ENCODE measurements at regions not wholly inside any gene's neighbourhood (a gene's known extent, or its start where the extent isn't known, plus 50 kb on each side); places are given as distances from the start of the nearest gene placed in this dataset.

GRCh38 chr6:21489826-21490225 is 103.7 kb upstream of the SOX4 start:
- no peak for TF ChIP-seq CTCF (IDR thresholded peaks at IDR 0.05; ENCODE audit: partially characterized antibody, unreplicated experiment)
- H3K9me3 Mint-ChIP-seq (ENCODE audit: unreplicated experiment) = peaks cover 1% of the 10 kb centered on the region
- DNase-seq = no peak
- no peak overlapping the region for H3K27ac Mint-ChIP-seq (ENCODE audit: unreplicated experiment)
- H3K36me3 Mint-ChIP-seq (ENCODE audit: unreplicated experiment) = peaks cover 8% of the 10 kb centered on the region
- no peak overlapping the region for H3K4me3 Mint-ChIP-seq (ENCODE audit: unreplicated experiment)
- no peaks in the 10 kb centered on the region for H3K4me1 Mint-ChIP-seq (ENCODE audit: low read depth, unreplicated experiment)
- H3K27me3 Mint-ChIP-seq (ENCODE audit: unreplicated experiment) = no peaks in the 10 kb centered on the region

- TF ChIP-seq CTCF (IDR thresholded peaks at IDR 0.05; ENCODE audit: partially characterized antibody, unreplicated experiment) = no peak
- peaks cover 1% of the 10 kb centered on the region for H3K9me3 Mint-ChIP-seq (ENCODE audit: unreplicated experiment)
- DNase-seq = no peak
- peaks cover 10% of the 10 kb centered on the region for H3K36me3 Mint-ChIP-seq (ENCODE audit: unreplicated experiment)
- no peak overlapping the region for H3K27ac Mint-ChIP-seq (ENCODE audit: unreplicated experiment)
- no peaks in the 10 kb centered on the region for H3K27me3 Mint-ChIP-seq (ENCODE audit: unreplicated experiment)
- no peak overlapping the region for H3K4me3 Mint-ChIP-seq (ENCODE audit: unreplicated experiment)
- no peaks in the 10 kb centered on the region for H3K4me1 Mint-ChIP-seq (ENCODE audit: low read depth, unreplicated experiment)
Measured at GRCh38 chr6:21491955-21492354, 101.6 kb upstream of the SOX4 start.

GRCh38 chr6:21494505-21494904 is 99.0 kb upstream of the SOX4 start:
- no peaks in the 10 kb centered on the region for H3K4me1 Mint-ChIP-seq (ENCODE audit: low read depth, unreplicated experiment)
- TF ChIP-seq CTCF (IDR thresholded peaks at IDR 0.05; ENCODE audit: partially characterized antibody, unreplicated experiment) = no peak
- H3K9me3 Mint-ChIP-seq (ENCODE audit: unreplicated experiment) = peaks cover 1% of the 10 kb centered on the region
- H3K27ac Mint-ChIP-seq (ENCODE audit: unreplicated experiment) = no peak overlapping the region
- peaks cover 10% of the 10 kb centered on the region for H3K36me3 Mint-ChIP-seq (ENCODE audit: unreplicated experiment)
- H3K4me3 Mint-ChIP-seq (ENCODE audit: unreplicated experiment) = no peak overlapping the region
- DNase-seq = no peak
- H3K27me3 Mint-ChIP-seq (ENCODE audit: unreplicated experiment) = no peaks in the 10 kb centered on the region

GRCh38 chr6:21496196-21496595 is 97.4 kb upstream of the SOX4 start:
- Mint-ChIP-seq H3K27me3 (ENCODE audit: unreplicated experiment) (no peaks in the 10 kb centered on the region), H3K27ac (ENCODE audit: unreplicated experiment) (no peak overlapping the region), H3K9me3 (ENCODE audit: unreplicated experiment) (peaks cover 4% of the 10 kb centered on the region), H3K36me3 (ENCODE audit: unreplicated experiment) (peaks cover 10% of the 10 kb centered on the region), H3K4me3 (ENCODE audit: unreplicated experiment) (no peak overlapping the region), H3K4me1 (ENCODE audit: low read depth, unreplicated experiment) (no peaks in the 10 kb centered on the region)
- TF ChIP-seq CTCF (IDR thresholded peaks at IDR 0.05; ENCODE audit: partially characterized antibody, unreplicated experiment) = no peak
- no peak for DNase-seq

- peaks cover 4% of the 10 kb centered on the region for H3K9me3 Mint-ChIP-seq (ENCODE audit: unreplicated experiment)
- no peak overlapping the region for H3K27ac Mint-ChIP-seq (ENCODE audit: unreplicated experiment)
- H3K4me1 Mint-ChIP-seq (ENCODE audit: low read depth, unreplicated experiment) = no peaks in the 10 kb centered on the region
- DNase-seq = no peak
- TF ChIP-seq CTCF (IDR thresholded peaks at IDR 0.05; ENCODE audit: partially characterized antibody, unreplicated experiment) = no peak
- no peak overlapping the region for H3K4me3 Mint-ChIP-seq (ENCODE audit: unreplicated experiment)
- H3K27me3 Mint-ChIP-seq (ENCODE audit: unreplicated experiment) = no peaks in the 10 kb centered on the region
- peaks cover 10% of the 10 kb centered on the region for H3K36me3 Mint-ChIP-seq (ENCODE audit: unreplicated experiment)
Measured at GRCh38 chr6:21496706-21497105, 96.8 kb upstream of the SOX4 start.
